GM21737 (cell line): ENCODE measurements at regions not wholly inside any gene's neighbourhood (a gene's known extent, or its start where the extent isn't known, plus 50 kb on each side); places are given as distances from the start of the nearest gene placed in this dataset.
"Not testable (repeated sequence)": the region's sequence is repeated elsewhere in the genome, so short reads cannot be mapped to it uniquely, and the experiment has no call there.

Experiments used
- ATAC-seq: cut with Tn5 transposase; IDR thresholded peaks from one replicate; pipeline ENCODE4 v1.9.1; 2021; ENCODE audit warnings: mild to moderate bottlenecking, moderate library complexity; ENCODE audit not compliant: unreplicated experiment

- no peak for ATAC-seq
Measured at GRCh38 chr10:113485736-113486135, 67.1 kb upstream of the HABP2 start.

- no peak for ATAC-seq
Measured at GRCh38 chr10:113486531-113486930, 66.3 kb upstream of the HABP2 start.

- no peak for ATAC-seq
Measured at GRCh38 chr10:113487154-113487553, 65.7 kb upstream of the HABP2 start.

- no peak for ATAC-seq
Measured at GRCh38 chr10:113488186-113488585, 64.7 kb upstream of the HABP2 start.

- not testable (repeated sequence) for ATAC-seq
Measured at GRCh38 chr10:113489522-113489921, 63.3 kb upstream of the HABP2 start.

- no peak for ATAC-seq
Measured at GRCh38 chr10:113491967-113492565, 60.8 kb upstream of the HABP2 start.

- no peak for ATAC-seq
Measured at GRCh38 chr10:113493195-113493594, 59.7 kb upstream of the HABP2 start.

GRCh38 chr10:113493882-113494301 is 59.0 kb upstream of the HABP2 start:
- no peak for ATAC-seq

GRCh38 chr10:113494761-113495160 is 58.1 kb upstream of the HABP2 start:
- ATAC-seq, result no peak

GRCh38 chr10:113495553-113495952 is 57.3 kb upstream of the HABP2 start:
- ATAC-seq, result no peak

- ATAC-seq, result no peak
Measured at GRCh38 chr10:113496111-113497109, 56.4 kb upstream of the HABP2 start.

GRCh38 chr10:113497198-113497597 is 55.7 kb upstream of the HABP2 start:
- no peak for ATAC-seq

GRCh38 chr10:113498997-113499396 is 53.9 kb upstream of the HABP2 start:
- ATAC-seq, result no peak

- no peak for ATAC-seq
Measured at GRCh38 chr10:113499806-113500205, 53.0 kb upstream of the HABP2 start.

- not testable (repeated sequence) for ATAC-seq
Measured at GRCh38 chr10:113501031-113501430, 51.8 kb upstream of the HABP2 start.
